ENCODE measurements at regions not wholly inside any gene's neighbourhood (a gene's known extent, or its start where the extent isn't known, plus 50 kb on each side); places are given as distances from the start of the nearest gene placed in this dataset.

GRCh38 chr21:32127081-32127480 is 151.8 kb downstream of the MIS18A start:
- TF ChIP-seq TERF1 (CRISPR knock-in tag; IDR thresholded peaks at IDR 0.05) (no peak), ARNT2 (CRISPR knock-in tag; IDR thresholded peaks at IDR 0.05; ENCODE audit: low read depth) (no peak), RXRB (CRISPR knock-in tag; IDR thresholded peaks at IDR 0.05; ENCODE audit: borderline replicate concordance) (no peak), POLR2A (IDR thresholded peaks at IDR 0.05; ENCODE audit: insufficient read depth in 1 of 2, low read depth in 2 of 2, low read length in 2 of 2) (no peak), ZNF777 (CRISPR knock-in tag; IDR thresholded peaks at IDR 0.05) (no peak), ISX (CRISPR knock-in tag; conservative IDR thresholded peaks at IDR 0.05) (no peak), FUBP1 (CRISPR knock-in tag; IDR thresholded peaks at IDR 0.05; ENCODE audit: borderline replicate concordance) (no peak), POLR2AphosphoS2 (IDR thresholded peaks at IDR 0.05; ENCODE audit: low read depth, low read length) (no peak), MYPOP (CRISPR knock-in tag; IDR thresholded peaks at IDR 0.05) (no peak), ZNF451 (CRISPR knock-in tag; IDR thresholded peaks at IDR 0.05) (no peak), FOXJ3 (CRISPR knock-in tag; IDR thresholded peaks at IDR 0.05; ENCODE audit: borderline replicate concordance) (no peak), HMGA1 (CRISPR knock-in tag; conservative IDR thresholded peaks at IDR 0.05) (no peak), CENPBD1 (CRISPR knock-in tag; IDR thresholded peaks at IDR 0.05; ENCODE audit: borderline replicate concordance, low read depth) (no peak), ZFP91 (CRISPR knock-in tag; IDR thresholded peaks at IDR 0.05; ENCODE audit: borderline replicate concordance) (no peak)

More at GRCh38 chr21:32127081-32127480, 151.8 kb downstream of the MIS18A start:
- H3K4me3 ChIP-seq (replicated peaks in 1 of 3; ENCODE audit: insufficient read depth in 1 of 3, low read depth in 2 of 3, low read length in 3 of 3), result no peak overlapping the region
- FAIRE-seq (no peak), ATAC-seq (no peak), DNase-seq (ENCODE audit: low spot score) (no peak)
- H3K79me2 ChIP-seq (ENCODE audit: insufficient read depth, low read length), result no peaks in the 10 kb centered on the region
- peaks cover 17% of the 10 kb centered on the region for H3K4me1 ChIP-seq (ENCODE audit: insufficient read depth, low read length)
- no peak overlapping the region for H3K27ac ChIP-seq (ENCODE audit: extremely low read length, insufficient read depth, low read length)
- WGBS (ENCODE audit: low lambda C conversion rate), result 30% methylated on average over 3 of the region's 3 CpGs
- no peak overlapping the region for H3K9ac ChIP-seq (ENCODE audit: insufficient read depth, low read depth, low read length)
- H3K27me3 ChIP-seq (ENCODE audit: control insufficient read depth in 1 of 2, insufficient read depth in 2 of 2, low read length in 2 of 2), result peaks cover 0 to 4% of the 10 kb centered on the region in 2 experiments; a peak in 1 of 5 replicates
- H3K36me3 ChIP-seq (replicated peaks in 1 of 2; ENCODE audit: control insufficient read depth in 1 of 2, insufficient read depth in 2 of 2, low read length in 2 of 2), result no peaks in the 10 kb centered on the region
- intact Hi-C loops (cut with micrococcal nuclease; ENCODE audit: unreplicated experiment) (no loop called here), in situ Hi-C loops (cut with HindIII; ENCODE audit: extremely low pct_ligation_motif_present, low pct_unique_long_range_greater_than_20kb) (no loop called here)
- H3K4me2 ChIP-seq (ENCODE audit: low read depth, low read length), result no peak overlapping the region
- CTCF ChIA-PET (ENCODE audit: low intra/inter-chr PET ratio, low total read pairs), result no interaction called here
- peaks cover 11% of the 10 kb centered on the region for H3K9me3 ChIP-seq (ENCODE audit: low read length)
- H2AFZ ChIP-seq (ENCODE audit: low read length), result no peak overlapping the region
- H4K20me1 ChIP-seq (ENCODE audit: insufficient read depth, low read length), result no peaks in the 10 kb centered on the region
- no TSS peak for BruUV-seq (replicated peaks)
- POLR2A ChIA-PET, result no interaction called here
